ENCODE measurements at regions not wholly inside any gene's neighbourhood (a gene's known extent, or its start where the extent isn't known, plus 50 kb on each side); places are given as distances from the start of the nearest gene placed in this dataset.
"Not testable (repeated sequence)": the region's sequence is repeated elsewhere in the genome, so short reads cannot be mapped to it uniquely, and the experiment has no call there.

- H3K4me3 ChIP-seq (ENCODE audit: control insufficient read depth in 1 of 2, extremely low read depth in 1 of 2, low read length in 1 of 2): no peak overlapping the region
- ATAC-seq (replicated peaks in 1 of 4): no peak
- no peak overlapping the region for H3K27ac Mint-ChIP-seq
- H3K4me3 Mint-ChIP-seq: no peak overlapping the region
- no peaks in the 10 kb centered on the region for H3K27me3 ChIP-seq (replicated peaks in 1 of 2; ENCODE audit: control insufficient read depth in 2 of 2, extremely low read depth in 1 of 2, insufficient read depth in 2 of 2, low read length in 1 of 2)
- no peak overlapping the region for H3K27ac ChIP-seq (ENCODE audit: low read length)
- no CpG with 5 or more reads among the region's 3 CpGs for WGBS (ENCODE audit: insufficient coverage)
- no peak for DNase-seq
- peaks cover 4 to 15% (median 13%) of the 10 kb centered on the region in 3 donors for H3K9me3 Mint-ChIP-seq
- no peaks in the 10 kb centered on the region for H3K9me3 ChIP-seq
- POLR2A ChIA-PET: no interaction called here
- CTCF ChIA-PET: no interaction called here
- no peaks in the 10 kb centered on the region for H3K36me3 ChIP-seq (ENCODE audit: control insufficient read depth in 2 of 2, extremely low read depth in 1 of 2, insufficient read depth in 1 of 2, low read length in 1 of 2)
- no peaks in the 10 kb centered on the region for H3K27me3 Mint-ChIP-seq
- H3K4me1 ChIP-seq (ENCODE audit: control insufficient read depth in 1 of 2, extremely low read depth in 1 of 2, insufficient read depth in 2 of 2, low read length in 2 of 2): no peaks in the 10 kb centered on the region
- H3K4me1 Mint-ChIP-seq: no peaks in the 10 kb centered on the region
- H3K36me3 Mint-ChIP-seq: no peaks in the 10 kb centered on the region
These were observed 212.4 kb upstream of the NPSR1 start for GRCh38 chr7:34445653-34446052.

GRCh38 chr7:34448531-34448930 is 209.5 kb upstream of the NPSR1 start:
- H3K27me3 Mint-ChIP-seq; H3K4me1 Mint-ChIP-seq; H3K36me3 Mint-ChIP-seq; H3K9me3 ChIP-seq; H3K27ac Mint-ChIP-seq; DNase-seq; H3K27ac ChIP-seq (ENCODE audit: low read length); ATAC-seq (replicated peaks in 1 of 4); POLR2A ChIA-PET; CTCF ChIA-PET; H3K4me3 Mint-ChIP-seq; H3K4me3 ChIP-seq (ENCODE audit: control insufficient read depth in 1 of 2, extremely low read depth in 1 of 2, low read length in 1 of 2); H3K4me1 ChIP-seq (ENCODE audit: control insufficient read depth in 1 of 2, extremely low read depth in 1 of 2, insufficient read depth in 2 of 2, low read length in 2 of 2); H3K27me3 ChIP-seq (replicated peaks in 1 of 2; ENCODE audit: control insufficient read depth in 2 of 2, extremely low read depth in 1 of 2, insufficient read depth in 2 of 2, low read length in 1 of 2); H3K36me3 ChIP-seq (ENCODE audit: control insufficient read depth in 2 of 2, extremely low read depth in 1 of 2, insufficient read depth in 1 of 2, low read length in 1 of 2): not testable (repeated sequence)
- H3K9me3 Mint-ChIP-seq: peaks cover 0 to 19% (median 8%) of the 10 kb centered on the region in 3 donors
- 100% methylated on average over 1 of the region's 2 CpGs for WGBS (ENCODE audit: insufficient coverage)

GRCh38 chr7:34449765-34450164 is 208.3 kb upstream of the NPSR1 start:
- H3K36me3 Mint-ChIP-seq: no peaks in the 10 kb centered on the region
- H3K9me3 ChIP-seq: no peaks in the 10 kb centered on the region
- H3K4me3 Mint-ChIP-seq: no peak overlapping the region
- no peaks in the 10 kb centered on the region for H3K27me3 ChIP-seq (replicated peaks in 1 of 2; ENCODE audit: control insufficient read depth in 2 of 2, extremely low read depth in 1 of 2, insufficient read depth in 2 of 2, low read length in 1 of 2)
- no peaks in the 10 kb centered on the region for H3K4me1 ChIP-seq (ENCODE audit: control insufficient read depth in 1 of 2, extremely low read depth in 1 of 2, insufficient read depth in 2 of 2, low read length in 2 of 2)
- H3K27me3 Mint-ChIP-seq: no peaks in the 10 kb centered on the region
- ChIA-PET CTCF (no interaction called here), POLR2A (no interaction called here)
- H3K27ac ChIP-seq (ENCODE audit: low read length): no peak overlapping the region
- no peak overlapping the region for H3K27ac Mint-ChIP-seq
- ATAC-seq (replicated peaks in 1 of 4) (no peak), DNase-seq (no peak)
- peaks cover 0 to 14% (median 8%) of the 10 kb centered on the region in 3 donors for H3K9me3 Mint-ChIP-seq
- H3K4me3 ChIP-seq (ENCODE audit: control insufficient read depth in 1 of 2, extremely low read depth in 1 of 2, low read length in 1 of 2): no peak overlapping the region
- H3K4me1 Mint-ChIP-seq: no peaks in the 10 kb centered on the region
- H3K36me3 ChIP-seq (ENCODE audit: control insufficient read depth in 2 of 2, extremely low read depth in 1 of 2, insufficient read depth in 1 of 2, low read length in 1 of 2): no peaks in the 10 kb centered on the region
- no CpG with 5 or more reads among the region's 1 CpG for WGBS (ENCODE audit: insufficient coverage)

DNA sequence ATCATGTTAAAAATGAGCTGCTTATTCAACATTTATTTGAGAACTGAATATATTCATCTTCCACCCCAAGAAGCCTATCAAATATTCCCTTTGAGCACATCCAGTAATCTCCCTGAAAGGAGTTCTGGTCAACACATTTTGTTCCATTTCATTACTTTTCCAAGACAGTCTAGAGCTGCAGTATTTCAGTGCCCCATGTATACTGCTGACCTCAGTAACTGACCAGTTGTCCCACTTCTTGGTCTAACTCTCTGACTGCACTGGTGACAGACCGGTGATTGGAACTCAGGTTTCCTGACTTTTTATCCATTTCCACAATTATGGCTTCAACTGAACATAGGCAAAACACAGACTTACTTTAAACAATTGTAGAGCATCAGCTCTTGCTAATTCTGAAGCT is 206.8 kb upstream of the NPSR1 start:
- POLR2A ChIA-PET: interaction anchor here in 1 of 2 donors (0.6 kb wide), 1 partner anchor 13 kb away, joined by 3 read pairs; no protein-coding TSS in a partner anchor
- Mint-ChIP-seq H3K4me3 (no peak overlapping the region), H3K4me1 (no peaks in the 10 kb centered on the region)

DNA sequence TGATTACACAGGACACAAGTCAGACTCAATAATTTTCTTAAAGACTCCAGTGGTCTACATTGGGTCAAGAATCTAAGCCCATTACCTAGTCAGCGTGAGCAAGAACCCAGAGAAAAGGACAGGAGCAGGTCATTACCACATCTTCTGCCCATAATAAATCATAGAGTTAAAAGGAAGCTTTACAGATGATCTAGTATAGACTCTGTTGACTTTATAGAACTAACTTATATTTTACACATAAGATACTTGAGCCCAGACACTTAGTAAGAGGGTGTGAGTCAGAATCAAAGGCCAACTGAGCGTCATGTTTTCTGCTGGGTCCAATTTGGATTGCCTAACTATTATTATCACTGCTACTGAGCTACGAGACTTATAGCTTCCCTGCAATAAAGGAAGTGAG is 206.1 kb upstream of the NPSR1 start:
- Mint-ChIP-seq H3K36me3 (no peaks in the 10 kb centered on the region), H3K4me3 (no peak overlapping the region), H3K9me3 (peaks cover 0 to 7% (median 4%) of the 10 kb centered on the region in 3 donors), H3K27ac (no peak overlapping the region), H3K4me1 (no peaks in the 10 kb centered on the region), H3K27me3 (no peaks in the 10 kb centered on the region)
- Histone ChIP-seq H3K4me1 (ENCODE audit: control insufficient read depth in 1 of 2, extremely low read depth in 1 of 2, insufficient read depth in 2 of 2, low read length in 2 of 2) (no peaks in the 10 kb centered on the region), H3K27ac (ENCODE audit: low read length) (no peak overlapping the region), H3K9me3 (no peaks in the 10 kb centered on the region), H3K36me3 (ENCODE audit: control insufficient read depth in 2 of 2, extremely low read depth in 1 of 2, insufficient read depth in 1 of 2, low read length in 1 of 2) (no peaks in the 10 kb centered on the region), H3K27me3 (replicated peaks in 1 of 2; ENCODE audit: control insufficient read depth in 2 of 2, extremely low read depth in 1 of 2, insufficient read depth in 2 of 2, low read length in 1 of 2) (no peaks in the 10 kb centered on the region), H3K4me3 (ENCODE audit: control insufficient read depth in 1 of 2, extremely low read depth in 1 of 2, low read length in 1 of 2) (no peak overlapping the region)
- ChIA-PET POLR2A (no interaction called here), CTCF (no interaction called here)
- WGBS (ENCODE audit: insufficient coverage): no CpG with 5 or more reads among the region's 3 CpGs
- no peak for ATAC-seq (replicated peaks in 1 of 4)
- DNase-seq: no peak

More for the DNA sequence above, 206.8 kb upstream of the NPSR1 start:
- H3K27ac ChIP-seq (ENCODE audit: low read length): no peak overlapping the region
- Mint-ChIP-seq H3K9me3 (peaks cover 0 to 7% (median 4%) of the 10 kb centered on the region in 3 donors), H3K27ac (no peak overlapping the region), H3K27me3 (no peaks in the 10 kb centered on the region), H3K36me3 (no peaks in the 10 kb centered on the region)
- ATAC-seq (replicated peaks in 1 of 4): no peak
- H3K4me1 ChIP-seq (ENCODE audit: control insufficient read depth in 1 of 2, extremely low read depth in 1 of 2, insufficient read depth in 2 of 2, low read length in 2 of 2): no peaks in the 10 kb centered on the region
- no peak overlapping the region for H3K4me3 ChIP-seq (ENCODE audit: control insufficient read depth in 1 of 2, extremely low read depth in 1 of 2, low read length in 1 of 2)
- H3K27me3 ChIP-seq (replicated peaks in 1 of 2; ENCODE audit: control insufficient read depth in 2 of 2, extremely low read depth in 1 of 2, insufficient read depth in 2 of 2, low read length in 1 of 2): no peaks in the 10 kb centered on the region
- CTCF ChIA-PET: interaction anchor here in 1 of 2 donors (0.7 kb wide), 1 partner anchor 8 kb away, joined by 4 read pairs; no protein-coding TSS in a partner anchor
- WGBS (ENCODE audit: insufficient coverage): 100% methylated on average over 1 of the region's 1 CpG
- no peaks in the 10 kb centered on the region for H3K36me3 ChIP-seq (ENCODE audit: control insufficient read depth in 2 of 2, extremely low read depth in 1 of 2, insufficient read depth in 1 of 2, low read length in 1 of 2)
- no peaks in the 10 kb centered on the region for H3K9me3 ChIP-seq
- DNase-seq: no peak

DNA sequence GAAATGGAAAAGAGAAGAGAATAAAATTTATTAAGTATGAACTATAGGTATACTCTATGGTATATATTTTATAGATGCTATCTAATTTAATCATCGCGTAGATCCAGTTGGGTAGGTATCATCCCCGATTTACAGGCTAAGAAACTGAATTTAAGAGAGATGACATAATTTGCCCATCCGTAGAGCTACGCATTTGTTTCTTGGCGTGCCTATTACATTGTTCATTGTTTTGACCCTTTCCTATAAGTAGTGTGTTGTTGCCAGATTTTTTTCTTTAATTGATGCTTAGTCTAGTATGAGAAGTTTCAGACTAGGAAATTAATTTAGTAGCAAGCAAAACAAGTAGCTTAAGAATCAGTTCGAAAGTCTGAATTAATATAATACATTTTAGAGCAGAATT is 205.7 kb upstream of the NPSR1 start:
- POLR2A ChIA-PET: no interaction called here
- no peaks in the 10 kb centered on the region for H3K36me3 Mint-ChIP-seq
- no peak for DNase-seq
- Histone ChIP-seq H3K27me3 (replicated peaks in 1 of 2; ENCODE audit: control insufficient read depth in 2 of 2, extremely low read depth in 1 of 2, insufficient read depth in 2 of 2, low read length in 1 of 2) (peaks cover 0 to 3% of the 10 kb centered on the region in 2 experiments), H3K4me1 (ENCODE audit: control insufficient read depth in 1 of 2, extremely low read depth in 1 of 2, insufficient read depth in 2 of 2, low read length in 2 of 2) (no peaks in the 10 kb centered on the region), H3K4me3 (ENCODE audit: control insufficient read depth in 1 of 2, extremely low read depth in 1 of 2, low read length in 1 of 2) (no peak overlapping the region), H3K27ac (ENCODE audit: low read length) (no peak overlapping the region), H3K36me3 (ENCODE audit: control insufficient read depth in 2 of 2, extremely low read depth in 1 of 2, insufficient read depth in 1 of 2, low read length in 1 of 2) (no peaks in the 10 kb centered on the region), H3K9me3 (no peaks in the 10 kb centered on the region)
- CTCF ChIA-PET: no interaction called here
- no peak overlapping the region for H3K4me3 Mint-ChIP-seq
- no peaks in the 10 kb centered on the region for H3K27me3 Mint-ChIP-seq
- ATAC-seq (replicated peaks in 1 of 4): no peak
- H3K4me1 Mint-ChIP-seq: no peaks in the 10 kb centered on the region
- peaks cover 0 to 7% (median 3%) of the 10 kb centered on the region in 3 donors for H3K9me3 Mint-ChIP-seq
- no peak overlapping the region for H3K27ac Mint-ChIP-seq
- WGBS (ENCODE audit: insufficient coverage): 92% methylated on average over 6 of the region's 7 CpGs

DNA sequence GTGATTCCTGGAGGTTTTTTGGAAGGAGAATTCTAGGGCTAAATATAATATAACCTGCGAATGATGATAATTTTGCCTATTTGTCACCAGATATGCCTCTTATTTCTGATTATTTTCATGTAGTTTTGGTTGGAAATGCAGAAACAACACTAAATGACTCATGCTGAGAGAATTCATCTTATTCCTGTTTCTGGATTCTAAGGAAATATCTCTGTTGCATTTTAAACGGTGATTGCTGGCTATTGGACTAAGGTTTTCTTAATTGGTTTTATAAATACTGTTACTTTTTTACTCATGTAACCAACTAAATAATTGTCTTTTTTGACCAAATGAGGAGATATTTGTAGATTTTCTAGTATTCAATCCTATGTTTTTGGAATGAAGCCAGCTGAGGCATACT is 204.9 kb upstream of the NPSR1 start:
- Mint-ChIP-seq H3K4me1 (no peaks in the 10 kb centered on the region), H3K9me3 (peaks cover 0 to 7% (median 0%) of the 10 kb centered on the region in 3 donors), H3K36me3 (no peaks in the 10 kb centered on the region), H3K27ac (no peak overlapping the region), H3K4me3 (no peak overlapping the region), H3K27me3 (no peaks in the 10 kb centered on the region)
- no peak for DNase-seq
- no peaks in the 10 kb centered on the region for H3K36me3 ChIP-seq (ENCODE audit: control insufficient read depth in 2 of 2, extremely low read depth in 1 of 2, insufficient read depth in 1 of 2, low read length in 1 of 2)
- POLR2A ChIA-PET: no interaction called here
- CTCF ChIA-PET: no interaction called here
- no peak overlapping the region for H3K27ac ChIP-seq (ENCODE audit: low read length)
- H3K27me3 ChIP-seq (replicated peaks in 1 of 2; ENCODE audit: control insufficient read depth in 2 of 2, extremely low read depth in 1 of 2, insufficient read depth in 2 of 2, low read length in 1 of 2): peaks cover 0 to 8% of the 10 kb centered on the region in 2 experiments
- ATAC-seq (replicated peaks in 1 of 4): no peak
- no peaks in the 10 kb centered on the region for H3K9me3 ChIP-seq
- no peaks in the 10 kb centered on the region for H3K4me1 ChIP-seq (ENCODE audit: control insufficient read depth in 1 of 2, extremely low read depth in 1 of 2, insufficient read depth in 2 of 2, low read length in 2 of 2)
- no CpG with 5 or more reads among the region's 2 CpGs for WGBS (ENCODE audit: insufficient coverage)
- H3K4me3 ChIP-seq (ENCODE audit: control insufficient read depth in 1 of 2, extremely low read depth in 1 of 2, low read length in 1 of 2): no peak overlapping the region
